ENCODE measurements at regions not wholly inside any gene's neighbourhood (a gene's known extent, or its start where the extent isn't known, plus 50 kb on each side); places are given as distances from the start of the nearest gene placed in this dataset.

DNA sequence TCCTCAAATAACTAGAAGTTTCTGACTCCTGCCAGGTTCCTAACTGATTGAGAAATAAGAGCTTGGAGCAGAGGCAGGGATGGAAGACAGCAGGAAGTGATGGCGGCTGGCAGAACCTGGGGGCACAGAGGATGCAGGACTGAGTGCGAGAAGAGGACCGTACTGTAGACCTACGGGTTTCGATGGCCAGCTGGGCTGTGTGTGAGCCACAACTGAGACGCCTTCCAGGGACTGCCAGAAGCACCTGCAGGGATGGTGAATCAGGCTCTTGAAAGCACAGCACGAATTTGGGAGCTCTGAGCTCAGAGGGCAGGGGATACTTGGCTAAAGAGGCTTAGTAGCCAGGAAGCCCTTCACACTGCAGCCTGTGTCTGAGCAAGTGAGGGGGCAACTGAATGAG, 165.6 kb downstream of the ABHD5 start:
- TF ChIP-seq, protein P1, sequence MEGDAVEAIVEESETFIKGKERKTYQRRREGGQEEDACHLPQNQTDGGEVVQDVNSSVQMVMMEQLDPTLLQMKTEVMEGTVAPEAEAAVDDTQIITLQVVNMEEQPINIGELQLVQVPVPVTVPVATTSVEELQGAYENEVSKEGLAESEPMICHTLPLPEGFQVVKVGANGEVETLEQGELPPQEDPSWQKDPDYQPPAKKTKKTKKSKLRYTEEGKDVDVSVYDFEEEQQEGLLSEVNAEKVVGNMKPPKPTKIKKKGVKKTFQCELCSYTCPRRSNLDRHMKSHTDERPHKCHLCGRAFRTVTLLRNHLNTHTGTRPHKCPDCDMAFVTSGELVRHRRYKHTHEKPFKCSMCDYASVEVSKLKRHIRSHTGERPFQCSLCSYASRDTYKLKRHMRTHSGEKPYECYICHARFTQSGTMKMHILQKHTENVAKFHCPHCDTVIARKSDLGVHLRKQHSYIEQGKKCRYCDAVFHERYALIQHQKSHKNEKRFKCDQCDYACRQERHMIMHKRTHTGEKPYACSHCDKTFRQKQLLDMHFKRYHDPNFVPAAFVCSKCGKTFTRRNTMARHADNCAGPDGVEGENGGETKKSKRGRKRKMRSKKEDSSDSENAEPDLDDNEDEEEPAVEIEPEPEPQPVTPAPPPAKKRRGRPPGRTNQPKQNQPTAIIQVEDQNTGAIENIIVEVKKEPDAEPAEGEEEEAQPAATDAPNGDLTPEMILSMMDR (conservative IDR thresholded peaks at IDR 0.05; ENCODE audit: low read depth, low read length) = no peak
- TF ChIP-seq SMC3 (IDR thresholded peaks at IDR 0.05; ENCODE audit: low read depth, low read length) (no peak), POLR2A (IDR thresholded peaks at IDR 0.05; ENCODE audit: low read depth, low read length) (no peak), MXI1 (IDR thresholded peaks at IDR 0.05; ENCODE audit: borderline replicate concordance, low read depth, low read length) (no peak), RAD21 (IDR thresholded peaks at IDR 0.05; ENCODE audit: low read length) (no peak)
- TF ChIP-seq, protein P2, sequence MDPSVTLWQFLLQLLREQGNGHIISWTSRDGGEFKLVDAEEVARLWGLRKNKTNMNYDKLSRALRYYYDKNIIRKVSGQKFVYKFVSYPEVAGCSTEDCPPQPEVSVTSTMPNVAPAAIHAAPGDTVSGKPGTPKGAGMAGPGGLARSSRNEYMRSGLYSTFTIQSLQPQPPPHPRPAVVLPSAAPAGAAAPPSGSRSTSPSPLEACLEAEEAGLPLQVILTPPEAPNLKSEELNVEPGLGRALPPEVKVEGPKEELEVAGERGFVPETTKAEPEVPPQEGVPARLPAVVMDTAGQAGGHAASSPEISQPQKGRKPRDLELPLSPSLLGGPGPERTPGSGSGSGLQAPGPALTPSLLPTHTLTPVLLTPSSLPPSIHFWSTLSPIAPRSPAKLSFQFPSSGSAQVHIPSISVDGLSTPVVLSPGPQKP (IDR thresholded peaks at IDR 0.05; ENCODE audit: borderline replicate concordance, low read depth, low read length) = no peak

All from IMR-90 (cell line).